GM12878 (cell line): ENCODE measurements at regions not wholly inside any gene's neighbourhood (a gene's known extent, or its start where the extent isn't known, plus 50 kb on each side); places are given as distances from the start of the nearest gene placed in this dataset.

ENCODE experiments used
- CTCF ChIP-seq, 3 experiments: IDR thresholded peaks in 2 of 3; conservative IDR thresholded peaks in 1 of 3; 2 replicates each; pipeline ENCODE4 v1.5.1; 2011; ENCODE audit warnings: low read depth in 3 of 3, low read length in 3 of 3, mild to moderate bottlenecking in 3 of 3, control low read depth in 2 of 3, moderate library complexity in 2 of 3, inconsistent platforms in 1 of 3, mixed read lengths in 1 of 3; ENCODE audit not compliant: control insufficient read depth in 2 of 3, insufficient read depth in 1 of 3; ENCODE audit errors: extremely low read depth in 1 of 3
- DPF2 ChIP-seq: fragments of 450-650 bp; IDR thresholded peaks from 2 replicates; pipeline ENCODE4 v1.6.1; 2017; ENCODE audit warnings: mild to moderate bottlenecking
- EZH2 ChIP-seq: IDR thresholded peaks from 2 replicates; pipeline ENCODE4 v1.6.1; 2012; ENCODE audit warnings: low read depth, mild to moderate bottlenecking, control low read depth, inconsistent platforms, low read length, borderline replicate concordance; ENCODE audit not compliant: control insufficient read depth
- HDAC2 ChIP-seq: fragments of 200-600 bp; sonication (generic); IDR thresholded peaks from 2 replicates; pipeline ENCODE4 v1.6.1; 2017
- JUNB ChIP-seq: IDR thresholded peaks from 2 replicates; pipeline ENCODE4 v1.6.1; 2016; ENCODE audit warnings: antibody characterized with exemption, mild to moderate bottlenecking
- JUND ChIP-seq: IDR thresholded peaks from 2 replicates; pipeline ENCODE4 v1.6.1; 2012; ENCODE audit warnings: low read depth, mild to moderate bottlenecking, low read length, improper control_type of control experiment, moderate library complexity
- MAX ChIP-seq: IDR thresholded peaks from 2 replicates; pipeline ENCODE4 v1.6.1; 2012; ENCODE audit warnings: low read depth, low read length, improper control_type of control experiment
- MTA2 ChIP-seq: fragments of 450-650 bp; IDR thresholded peaks from 2 replicates; pipeline ENCODE4 v1.6.1; 2016; ENCODE audit warnings: low read depth, mild to moderate bottlenecking, moderate library complexity
- MYC ChIP-seq: IDR thresholded peaks from 2 replicates; pipeline ENCODE4 v1.6.1; 2011; ENCODE audit warnings: mild to moderate bottlenecking, low read length, moderate library complexity, inconsistent platforms; ENCODE audit not compliant: insufficient read depth, insufficient replicate concordance, insufficient read length, severe bottlenecking
- POLR2A ChIP-seq: IDR thresholded peaks from 2 replicates; pipeline ENCODE4 v1.6.1; 2011; ENCODE audit warnings: low read depth, mild to moderate bottlenecking, low read length
- SIX5 ChIP-seq: IDR thresholded peaks from 2 replicates; pipeline ENCODE4 v1.6.1; 2011; ENCODE audit warnings: mild to moderate bottlenecking, low read depth, low read length, moderate library complexity; ENCODE audit not compliant: severe bottlenecking
- SMC3 ChIP-seq: IDR thresholded peaks from 2 replicates; pipeline ENCODE4 v1.6.1; 2011; ENCODE audit warnings: low read length, improper control_type of control experiment, borderline replicate concordance
- SP1 ChIP-seq: IDR thresholded peaks from one replicate; pipeline ENCODE4 v1.6.1; 2011; ENCODE audit warnings: low read depth, low read length
- ZBTB11 ChIP-seq: fragments of 450-650 bp; formaldehyde crosslinking; IDR thresholded peaks from 2 replicates; pipeline ENCODE4 v1.5.0; 2022; ENCODE audit warnings: mild to moderate bottlenecking, missing genetic modification characterization

GRCh38 chr14:97113339-97113738 lies 316.2 kb downstream of the VRK1 start:
- TF ChIP-seq HDAC2 (no peak), CTCF (IDR thresholded peaks at IDR 0.05 in 2 of 3, conservative IDR thresholded peaks at IDR 0.05 in 1 of 3; ENCODE audit: control insufficient read depth in 2 of 3, extremely low read depth in 1 of 3, insufficient read depth in 1 of 3, low read depth in 3 of 3, low read length in 3 of 3) (no peak), SIX5 (no peak), ZBTB11 (CRISPR knock-in tag) (no peak), POLR2A (no peak), DPF2 (no peak), EZH2 (no peak), SP1 (no peak), JUND (no peak), MYC (no peak), MTA2 (no peak), MAX (no peak), SMC3 (no peak), JUNB (no peak)
